H1 (cell line): ENCODE measurements at regions not wholly inside any gene's neighbourhood (a gene's known extent, or its start where the extent isn't known, plus 50 kb on each side); places are given as distances from the start of the nearest gene placed in this dataset.
A peak's percentile ranks its signal among the peaks of the same experiment; 100 is the strongest.

Experiments
- CTCF ChIA-PET: fragments of 300-600 bp; sonication (Branson Sonifier 250); formaldehyde crosslinking; loops from one replicate; lab custom pipeline; 2021; ENCODE audit not compliant: partially characterized antibody; lab: Charles Lee
- POLR2A ChIA-PET: fragments of 300-600 bp; sonication (Branson Sonifier 250); formaldehyde crosslinking; loops from one replicate; lab custom pipeline; 2021; ENCODE audit warnings: inconsistent platforms; ENCODE audit not compliant: partially characterized antibody; lab: Charles Lee
- DNase-seq, 2 experiments: peaks; one replicate each; pipeline versions ENCODE4 v3.0.0 to v3.0.0-alpha.2; 2010 to 2022; ENCODE audit warnings: low spot score in 2 of 2, low read depth in 1 of 2, mixed read lengths in 1 of 2
- FAIRE-seq: peaks from 2 replicates; lab custom pipeline; 2011; peaks lifted over from hg19 to GRCh38; lab: Jason Lieb, UNC
- H2AFZ ChIP-seq: 2 replicates; pipeline ENCODE4 v1.8.1; 2012; ENCODE audit warnings: low read length, inconsistent platforms
- H2AK5ac ChIP-seq: 2 replicates; pipeline ENCODE4 v1.6.1; 2013; ENCODE audit warnings: low read depth, low read length
- H2BK120ac ChIP-seq: replicated peaks from 2 replicates; pipeline ENCODE3; 2013; ENCODE audit warnings: low read depth, low read length, inconsistent platforms
- H2BK12ac ChIP-seq: 2 replicates; pipeline ENCODE4 v1.6.1; 2013; ENCODE audit warnings: low read depth, low read length
- H2BK15ac ChIP-seq: 2 replicates; pipeline ENCODE4 v1.6.1; 2013; ENCODE audit warnings: low read length
- H2BK20ac ChIP-seq: 2 replicates; pipeline ENCODE4 v1.6.1; 2013; ENCODE audit warnings: low read length
- H2BK5ac ChIP-seq: 2 replicates; pipeline ENCODE4 v1.6.1; 2013; ENCODE audit warnings: low read depth, low read length
- H3K14ac ChIP-seq: 2 replicates; pipeline ENCODE4 v1.6.1; 2013; ENCODE audit warnings: inconsistent platforms; ENCODE audit not compliant: insufficient read length
- H3K18ac ChIP-seq: 2 replicates; pipeline ENCODE4 v1.6.1; 2013; ENCODE audit warnings: low read length; ENCODE audit errors: extremely low read depth
- H3K23ac ChIP-seq: 2 replicates; pipeline ENCODE4 v1.6.1; 2013; ENCODE audit warnings: inconsistent platforms; ENCODE audit not compliant: insufficient read length
- H3K23me2 ChIP-seq: 2 replicates; pipeline ENCODE4 v1.6.1; 2013; ENCODE audit warnings: low read depth, low read length
- H3K27ac ChIP-seq: 2 replicates; pipeline ENCODE4 v1.6.1; 2011; ENCODE audit warnings: low read depth, low read length, inconsistent platforms
- H3K27me3 ChIP-seq, 4 experiments: replicated peaks in 1 of 4; 1 replicate in 1 of 4; 2 replicates in 3 of 4; pipeline versions ENCODE4 v1.6.1 to v1.8.1; 2011 to 2013; ENCODE audit warnings: low read length in 3 of 4, mild to moderate bottlenecking in 3 of 4, inconsistent platforms in 2 of 4, mixed read lengths in 2 of 4, moderate library complexity in 1 of 4; ENCODE audit not compliant: control insufficient read depth in 3 of 4, insufficient read depth in 3 of 4; ENCODE audit errors: extremely low read depth in 1 of 4
- H3K36me3 ChIP-seq, 4 experiments: 2 replicates each; pipeline versions ENCODE4 v1.6.1 to v1.8.1; 2011 to 2013; ENCODE audit warnings: mild to moderate bottlenecking in 4 of 4, low read length in 3 of 4, moderate library complexity in 2 of 4, control low read depth in 1 of 4, inconsistent platforms in 1 of 4; ENCODE audit not compliant: insufficient read depth in 4 of 4, control insufficient read depth in 2 of 4
- H3K4ac ChIP-seq: replicated peaks from 2 replicates; pipeline ENCODE3; 2013; ENCODE audit warnings: low read length, low read depth, mixed read lengths, inconsistent platforms; ENCODE audit not compliant: insufficient read length
- H3K4me1 ChIP-seq, 4 experiments: replicated peaks in 1 of 4; 1 replicate in 1 of 4; 2 replicates in 3 of 4; pipeline versions ENCODE4 v1.6.1 to v1.8.1; 2011 to 2013; ENCODE audit warnings: low read length in 3 of 4, inconsistent platforms in 2 of 4, mixed read lengths in 1 of 4; ENCODE audit not compliant: insufficient read depth in 4 of 4, control insufficient read depth in 3 of 4
- H3K4me2 ChIP-seq, 2 experiments: 2 replicates each; pipeline versions ENCODE4 v1.6.1 to v1.8.1; 2011 to 2013; ENCODE audit warnings: low read depth in 2 of 2, low read length in 2 of 2, control low read depth in 1 of 2, inconsistent platforms in 1 of 2, mild to moderate bottlenecking in 1 of 2; ENCODE audit not compliant: insufficient read depth in 1 of 2
- H3K4me3 ChIP-seq, 4 experiments: fragments of 200-600, 300-600 bp in 1 of 4; sonication (generic), shearing (Covaris generic), sonication (Bioruptor Twin) in 1 of 4; 2 replicates each; pipeline versions ENCODE4 v1.5.1 to v1.8.1; 2011 to 2016; ENCODE audit warnings: low read length in 4 of 4, low read depth in 3 of 4, control low read depth in 2 of 4, inconsistent platforms in 2 of 4, mild to moderate bottlenecking in 2 of 4, mixed read lengths in 1 of 4, moderate library complexity in 1 of 4; ENCODE audit not compliant: insufficient read depth in 2 of 4; ENCODE audit errors: extremely low read depth in 1 of 4
- H3K56ac ChIP-seq: replicated peaks from 2 replicates; pipeline ENCODE3; 2013; ENCODE audit warnings: low read depth, mild to moderate bottlenecking, mixed read lengths, low read length, inconsistent platforms; ENCODE audit not compliant: insufficient read length
- H3K79me1 ChIP-seq: 2 replicates; pipeline ENCODE4 v1.6.1; 2013; ENCODE audit warnings: low read depth, low read length, control low read depth
- H3K79me2 ChIP-seq, 2 experiments: 2 replicates each; pipeline versions ENCODE4 v1.6.1 to v1.8.1; 2012 to 2013; ENCODE audit warnings: low read length in 2 of 2, mild to moderate bottlenecking in 2 of 2, inconsistent platforms in 1 of 2; ENCODE audit not compliant: insufficient read depth in 2 of 2, control insufficient read depth in 1 of 2
- H3K9ac ChIP-seq, 4 experiments: replicated peaks in 1 of 4; 1 replicate in 1 of 4; 2 replicates in 3 of 4; pipeline versions ENCODE4 v1.6.1 to v1.8.1; 2011 to 2013; ENCODE audit warnings: low read depth in 3 of 4, low read length in 3 of 4, control low read depth in 2 of 4, mild to moderate bottlenecking in 2 of 4, moderate library complexity in 2 of 4, inconsistent platforms in 1 of 4; ENCODE audit errors: extremely low read depth in 1 of 4
- H3K9me3 ChIP-seq, 2 experiments: 2 replicates each; pipeline versions ENCODE4 v1.6.1 to v1.8.1; 2012 to 2013; ENCODE audit warnings: mild to moderate bottlenecking in 2 of 2, moderate library complexity in 2 of 2, control low read depth in 1 of 2, inconsistent platforms in 1 of 2, low read depth in 1 of 2, low read length in 1 of 2, mixed read lengths in 1 of 2; ENCODE audit not compliant: insufficient read depth in 2 of 2
- H4K20me1 ChIP-seq, 2 experiments: replicated peaks in 1 of 2; 2 replicates each; pipeline versions ENCODE3 to v1.8.1; 2011 to 2013; ENCODE audit warnings: inconsistent platforms in 2 of 2, low read length in 2 of 2, mild to moderate bottlenecking in 1 of 2; ENCODE audit not compliant: insufficient read depth in 2 of 2, control insufficient read depth in 1 of 2
- H4K5ac ChIP-seq: 2 replicates; pipeline ENCODE4 v1.6.1; 2013; ENCODE audit warnings: low read length, low read depth, mixed read lengths, inconsistent platforms; ENCODE audit not compliant: insufficient read length
- H4K8ac ChIP-seq: 2 replicates; pipeline ENCODE4 v1.8.0; 2013; ENCODE audit warnings: mild to moderate bottlenecking, moderate library complexity, low read length, inconsistent platforms; ENCODE audit not compliant: insufficient read depth; ENCODE audit errors: extremely low read depth
- H4K91ac ChIP-seq: replicated peaks from 2 replicates; pipeline ENCODE3; 2013; ENCODE audit warnings: low read length, mixed read lengths, inconsistent platforms; ENCODE audit not compliant: insufficient read length
- CBX5 ChIP-seq: fragments of 300-800, 300-1000 bp; sonication (generic); IDR thresholded peaks from 2 replicates; pipeline ENCODE4 v1.7.1; 2016; ENCODE audit warnings: antibody characterized with exemption, low read length, low read depth
- CEBPB ChIP-seq: IDR thresholded peaks from 2 replicates; pipeline ENCODE4 v1.6.1; 2012; ENCODE audit warnings: low read depth, low read length
- CTBP2 ChIP-seq: IDR thresholded peaks from 2 replicates; pipeline ENCODE4 v1.7.0; 2011; ENCODE audit warnings: borderline replicate concordance, mild to moderate bottlenecking, moderate library complexity, mixed read lengths, low read length; ENCODE audit not compliant: insufficient read depth, insufficient read length
- GABPA ChIP-seq: IDR thresholded peaks from 2 replicates; pipeline ENCODE4 v1.6.1; 2011; ENCODE audit warnings: mild to moderate bottlenecking, low read length, moderate library complexity, borderline replicate concordance; ENCODE audit not compliant: insufficient read depth
- GTF2F1 ChIP-seq: IDR thresholded peaks from 2 replicates; pipeline ENCODE4 v1.6.1; 2012; ENCODE audit warnings: low read depth, low read length, improper control_type of control experiment, borderline replicate concordance
- JUN ChIP-seq: IDR thresholded peaks from 2 replicates; pipeline ENCODE4 v1.6.1; 2011; ENCODE audit warnings: low read depth, mild to moderate bottlenecking, improper control_type of control experiment, low read length
- KDM5A ChIP-seq: fragments of 200-600 bp; IDR thresholded peaks from 2 replicates; pipeline ENCODE4 v1.7.1; 2012; ENCODE audit warnings: mild to moderate bottlenecking, low read length, inconsistent platforms, mixed read lengths
- MAFK ChIP-seq: IDR thresholded peaks from 2 replicates; pipeline ENCODE4 v1.6.1; 2012; ENCODE audit warnings: low read depth, mild to moderate bottlenecking, improper control_type of control experiment, low read length
- NANOG ChIP-seq: IDR thresholded peaks from 2 replicates; pipeline ENCODE4 v1.6.1; 2011; ENCODE audit warnings: low read length, low read depth, mild to moderate bottlenecking, inconsistent platforms; ENCODE audit not compliant: insufficient read depth, poor library complexity, severe bottlenecking
- NRF1 ChIP-seq: IDR thresholded peaks from 2 replicates; pipeline ENCODE4 v1.6.1; 2011; ENCODE audit warnings: mild to moderate bottlenecking, low read depth, low read length, improper control_type of control experiment
- PHF8 ChIP-seq: fragments of 200-600 bp; sonication (generic); conservative IDR thresholded peaks from 2 replicates; pipeline ENCODE4 v1.7.1; 2012; ENCODE audit warnings: low read depth, mild to moderate bottlenecking, inconsistent platforms, low read length, moderate library complexity
- POLR2A ChIP-seq, 2 experiments: IDR thresholded peaks; 1 replicate in 1 of 2; 2 replicates in 1 of 2; pipeline ENCODE4 v1.6.1; 2011; ENCODE audit warnings: low read depth in 2 of 2, low read length in 2 of 2, mild to moderate bottlenecking in 2 of 2; ENCODE audit errors: control extremely low read depth in 1 of 2
- SIX5 ChIP-seq: IDR thresholded peaks from 2 replicates; pipeline ENCODE4 v1.6.1; 2011; ENCODE audit warnings: mild to moderate bottlenecking, low read depth, low read length
- TEAD4 ChIP-seq: IDR thresholded peaks from 2 replicates; pipeline ENCODE4 v1.6.1; 2012; ENCODE audit warnings: low read depth, low read length, inconsistent platforms, mixed read lengths
- YY1 ChIP-seq: IDR thresholded peaks from 2 replicates; pipeline ENCODE4 v1.6.1; 2011; ENCODE audit warnings: low read depth, mild to moderate bottlenecking, low read length
- WGBS, 2 experiments: shearing (Covaris generic) in 1 of 2; methylation state at CpG; one replicate each; pipeline versions ENCODE4 v1.1.6 to v1.1.7; 2013 to 2015; ENCODE audit warnings: low lambda C conversion rate in 2 of 2, mixed read lengths in 2 of 2, inconsistent platforms in 1 of 2, low coverage in 1 of 2, missing lambda C conversion rate in 1 of 2; ENCODE audit not compliant: insufficient replicate concordance in 2 of 2, insufficient coverage in 1 of 2, insufficient read length in 1 of 2; ENCODE audit errors: extremely low coverage in 1 of 2, missing lambda C conversion rate in 1 of 2; 5-methylcytosine and 5-hydroxymethylcytosine counted together

GRCh38 chr5:125103459-125103858, 357.0 kb upstream of the ZNF608 start:
- no peak for DNase-seq
- Histone ChIP-seq H2BK20ac (no peak overlapping the region), H4K8ac (no peak overlapping the region), H2AK5ac (no peak overlapping the region), H3K36me3 (no peaks in the 10 kb centered on the region; a peak in 3 of 8 replicates), H3K23me2 (no peaks in the 10 kb centered on the region), H3K18ac (no peak overlapping the region), H3K9ac (no peak overlapping the region), H3K4ac (no peak overlapping the region), H3K4me1 (peaks cover 0 to 3% (median 0%) of the 10 kb centered on the region in 4 experiments; a peak in 1 of 7 replicates), H3K56ac (no peak overlapping the region), H3K79me2 (no peaks in the 10 kb centered on the region), H3K79me1 (no peaks in the 10 kb centered on the region)
- FAIRE-seq, result peak; percentile 55
- TF ChIP-seq YY1 (no peak), CTBP2 (no peak), GTF2F1 (no peak), CBX5 (no peak), POLR2A (IDR thresholded peaks at IDR 0.05; ENCODE audit: control extremely low read depth in 1 of 2, low read depth in 2 of 2, low read length in 2 of 2) (no peak), CEBPB (no peak), PHF8 (no peak), TEAD4 (no peak), SIX5 (no peak), NANOG (no peak), MAFK (no peak), NRF1 (no peak), KDM5A (no peak), GABPA (no peak), JUN (no peak)
- TF ChIP-seq, all 59 proteins: peak for 0
- H2AFZ ChIP-seq, result no peak overlapping the region
- no peak overlapping the region for H2BK120ac ChIP-seq
- no peak overlapping the region for H3K27ac ChIP-seq
- H3K27me3 ChIP-seq, result no peaks in the 10 kb centered on the region
- no peaks in the 10 kb centered on the region for H4K20me1 ChIP-seq
- POLR2A ChIA-PET, result no interaction called here
- no peak overlapping the region for H2BK5ac ChIP-seq
- H3K14ac ChIP-seq, result no peak overlapping the region
- H2BK12ac ChIP-seq, result no peak overlapping the region
- H3K4me3 ChIP-seq, result no peak overlapping the region
- no peak overlapping the region for H4K5ac ChIP-seq
- no peaks in the 10 kb centered on the region for H3K9me3 ChIP-seq
- no peak overlapping the region for H4K91ac ChIP-seq
- no peak overlapping the region for H2BK15ac ChIP-seq
- no peak overlapping the region for H3K23ac ChIP-seq
- CTCF ChIA-PET, result no interaction called here
- 97% methylated on average over 1 of the region's 1 CpG; no CpG with 5 or more reads in 1 of the 2 experiments for WGBS, 2 experiments
- no peak overlapping the region for H3K4me2 ChIP-seq
